Hematopoietic multipotent progenitor cell treated with erythropoietin and hydrocortisone succinate and interleukin-3 and kit ligand, for 8 days (in vitro differentiated cells): ENCODE measurements at regions not wholly inside any gene's neighbourhood (a gene's known extent, or its start where the extent isn't known, plus 50 kb on each side); places are given as distances from the start of the nearest gene placed in this dataset.
"Not testable (repeated sequence)": the region's sequence is repeated elsewhere in the genome, so short reads cannot be mapped to it uniquely, and the experiment has no call there.

Source experiments
- DNase-seq: peaks from one replicate; pipeline ENCODE4 v3.0.0-alpha.2; 2015

- not testable (repeated sequence) for DNase-seq
Observed at GRCh38 chr2:94737736-94738342, 133.4 kb upstream of the TEKT4 start.

- DNase-seq: no peak
Observed at GRCh38 chr2:94753466-94753998, 117.7 kb upstream of the TEKT4 start.

- no peak for DNase-seq
Observed at GRCh38 chr2:94758546-94758945, 112.7 kb upstream of the TEKT4 start.

- peak; percentile 21 for DNase-seq
Observed at GRCh38 chr2:94759211-94759610, 112.0 kb upstream of the TEKT4 start.

- no peak for DNase-seq
Observed at GRCh38 chr2:94762600-94762999, 108.6 kb upstream of the TEKT4 start.

- DNase-seq: no peak
Observed at GRCh38 chr2:94763318-94763717, 107.9 kb upstream of the TEKT4 start.

GRCh38 chr2:94764331-94764730, 106.9 kb upstream of the TEKT4 start:
- DNase-seq: not testable (repeated sequence)

- no peak for DNase-seq
Observed at GRCh38 chr2:94767336-94767735, 103.9 kb upstream of the TEKT4 start.

GRCh38 chr2:94769733-94770132, 101.5 kb upstream of the TEKT4 start:
- no peak for DNase-seq

GRCh38 chr2:94774851-94775250, 96.4 kb upstream of the TEKT4 start:
- DNase-seq: no peak

GRCh38 chr2:94776036-94776435, 95.2 kb upstream of the TEKT4 start:
- DNase-seq: no peak

- DNase-seq: not testable (repeated sequence)
Observed at GRCh38 chr2:94785105-94785504, 86.1 kb upstream of the TEKT4 start.

GRCh38 chr2:94786424-94786823, 84.8 kb upstream of the TEKT4 start:
- not testable (repeated sequence) for DNase-seq

- not testable (repeated sequence) for DNase-seq
Observed at GRCh38 chr2:94790169-94790568, 81.1 kb upstream of the TEKT4 start.

- DNase-seq: peak; percentile 10
Observed at GRCh38 chr2:94797235-94797634, 74.0 kb upstream of the TEKT4 start.
